SIG-M5 treated with dmso at 0.1 percent for 504 hours (cell line): ENCODE measurements at regions not wholly inside any gene's neighbourhood (a gene's known extent, or its start where the extent isn't known, plus 50 kb on each side); places are given as distances from the start of the nearest gene placed in this dataset.
"Not testable (repeated sequence)": the region's sequence is repeated elsewhere in the genome, so short reads cannot be mapped to it uniquely, and the experiment has no call there.

Experiments
- DNase-seq: peaks from one replicate; lab custom pipeline; 2025; ENCODE audit not compliant: unreplicated experiment; lab: John Stamatoyannopoulos, UW

DNA sequence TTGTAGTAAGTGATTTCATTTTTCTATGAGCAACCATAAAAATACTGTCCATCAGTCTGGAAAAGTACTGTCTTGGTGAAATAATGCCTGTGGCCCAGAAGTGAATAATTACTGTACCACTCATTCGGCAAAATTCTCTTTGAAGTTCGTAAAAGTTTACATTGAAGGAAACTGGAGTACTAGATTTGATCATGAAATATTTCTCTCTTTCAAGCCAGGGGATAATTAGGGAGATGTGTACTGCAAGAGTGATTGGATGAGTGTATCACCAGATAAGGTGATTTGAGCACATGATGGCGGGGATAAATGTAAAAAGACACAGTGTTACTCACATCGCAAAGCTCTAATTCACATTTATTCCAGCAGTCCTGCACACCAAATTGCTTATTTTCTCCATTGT lies 883.2 kb upstream of the PIK3C3 start:
- no peak for DNase-seq

DNA sequence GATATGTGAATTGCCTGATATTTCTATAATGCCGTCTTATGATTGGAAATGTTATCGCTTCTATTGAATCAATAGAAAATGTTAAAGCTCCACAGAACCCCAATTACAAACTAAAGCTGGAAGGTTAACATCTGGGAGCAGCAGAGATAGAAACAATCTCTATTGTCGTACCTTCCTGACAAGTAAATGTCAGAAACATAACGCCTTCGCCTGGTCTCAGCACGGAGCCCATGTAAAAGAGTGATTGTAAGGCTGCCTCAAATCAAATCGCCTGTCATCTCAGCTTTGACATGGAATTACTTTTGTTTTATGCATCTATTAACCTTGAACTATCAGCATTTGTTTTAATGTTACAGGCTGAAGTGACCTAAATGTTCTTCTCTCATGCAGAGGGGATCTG lies 885.9 kb upstream of the PIK3C3 start:
- DNase-seq, result no peak

DNA sequence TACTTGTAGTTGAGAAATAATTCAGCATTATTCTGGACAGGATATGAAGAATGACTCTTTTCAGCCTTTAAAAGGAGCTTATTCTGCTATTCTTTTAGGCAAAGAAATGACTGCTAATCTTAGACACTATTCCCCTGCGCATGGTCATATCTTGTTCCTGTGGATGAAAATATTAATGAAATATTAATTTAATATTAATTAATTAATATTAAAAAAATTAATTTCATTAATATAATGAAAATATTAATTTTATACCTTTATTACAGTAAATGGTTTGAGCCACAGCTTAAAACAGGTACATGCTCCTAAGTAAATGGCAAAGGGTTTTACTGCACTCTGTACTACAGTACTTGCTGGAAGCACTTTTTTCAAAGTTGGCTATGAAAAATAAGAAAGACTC lies 890.1 kb upstream of the PIK3C3 start:
- no peak for DNase-seq

DNA sequence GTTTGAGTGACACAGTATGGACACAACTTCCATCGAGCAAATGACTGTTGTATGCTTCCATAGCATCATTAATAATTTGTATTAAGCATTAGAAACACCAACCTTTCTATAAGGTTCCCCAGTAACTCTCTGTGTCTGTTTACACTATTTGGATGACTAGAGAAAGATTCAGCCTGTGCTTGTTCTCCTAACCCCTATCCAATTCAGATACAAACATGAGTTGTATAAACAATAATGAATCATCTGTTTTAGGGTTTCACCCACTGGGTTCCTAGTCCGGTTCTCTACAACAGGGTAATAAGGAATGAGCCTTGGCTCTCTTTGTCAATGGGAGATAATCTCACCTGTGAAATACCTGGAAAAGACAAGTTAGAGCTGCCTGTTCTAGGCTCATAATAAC lies 894.1 kb upstream of the PIK3C3 start:
- DNase-seq, result no peak

DNA sequence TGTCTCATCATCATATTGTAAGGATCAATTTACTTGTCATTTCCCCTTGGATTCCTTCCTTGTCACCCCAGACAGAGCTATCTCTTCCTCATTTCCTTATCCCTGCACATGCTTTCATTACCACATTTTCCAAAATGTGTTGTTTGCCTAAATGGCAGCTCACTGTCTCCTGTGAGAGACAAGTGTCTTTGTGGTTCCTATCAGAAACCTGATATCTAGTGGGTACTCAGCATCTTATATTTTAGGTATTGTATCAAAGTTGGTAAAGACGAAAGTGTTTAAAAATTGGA lies 896.0 kb upstream of the PIK3C3 start:
- DNase-seq, result no peak

DNA sequence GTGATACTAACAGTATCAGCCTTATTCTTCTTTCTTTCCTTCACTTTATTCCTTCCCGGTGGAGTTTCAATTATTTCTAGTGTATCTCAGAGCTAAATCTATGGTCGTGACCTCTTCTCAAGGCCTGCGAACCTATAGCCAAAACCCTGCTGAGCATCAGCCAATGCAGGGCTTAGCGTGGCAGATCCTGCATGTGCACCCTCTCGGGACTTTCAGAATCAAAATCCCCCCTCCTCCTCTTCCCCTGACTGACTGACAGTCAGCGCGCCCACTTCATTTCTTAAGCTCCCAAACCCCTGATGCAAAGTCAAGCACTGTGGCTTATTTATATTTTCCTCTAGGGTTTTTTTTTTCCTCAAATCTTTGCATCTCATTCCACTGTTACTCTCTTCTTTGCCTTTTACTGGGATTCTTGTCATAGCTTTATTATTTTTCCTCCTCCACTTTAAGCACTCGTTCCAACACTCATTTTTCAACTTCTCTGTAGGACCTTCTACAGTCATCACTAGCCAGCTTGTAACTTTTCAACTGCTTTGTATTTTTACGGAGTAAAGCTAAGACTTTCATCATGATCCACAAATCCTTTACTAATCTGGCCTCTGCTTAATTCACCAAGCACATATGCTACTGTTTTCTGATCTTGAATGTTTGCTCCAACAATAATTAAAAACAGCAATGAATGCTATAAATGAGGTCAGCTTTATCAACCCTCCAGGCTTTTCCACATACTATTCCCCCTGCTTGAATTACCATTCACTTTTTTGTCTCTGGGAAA lies 896.5 kb upstream of the PIK3C3 start:
- DNase-seq, result no peak

DNA sequence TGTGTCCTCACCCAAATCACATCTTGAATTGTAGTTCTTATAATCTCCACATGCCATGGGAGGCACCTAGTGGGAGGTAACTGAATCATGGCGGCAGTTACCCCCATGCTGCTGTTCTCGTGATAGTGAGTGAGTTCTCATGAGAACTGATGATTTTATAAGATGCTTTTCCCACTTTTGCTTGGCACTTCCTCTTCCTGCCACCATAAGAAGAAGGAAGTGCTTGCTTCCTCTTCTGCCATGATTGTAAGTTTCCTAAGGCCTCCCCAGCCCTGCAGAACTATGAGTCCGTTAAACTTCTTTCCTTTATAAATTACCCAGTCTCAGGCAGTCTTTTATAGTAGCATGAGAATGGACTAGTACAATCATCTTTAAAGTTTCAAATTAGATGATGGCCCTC lies 902.4 kb upstream of the PIK3C3 start:
- no peak for DNase-seq

DNA sequence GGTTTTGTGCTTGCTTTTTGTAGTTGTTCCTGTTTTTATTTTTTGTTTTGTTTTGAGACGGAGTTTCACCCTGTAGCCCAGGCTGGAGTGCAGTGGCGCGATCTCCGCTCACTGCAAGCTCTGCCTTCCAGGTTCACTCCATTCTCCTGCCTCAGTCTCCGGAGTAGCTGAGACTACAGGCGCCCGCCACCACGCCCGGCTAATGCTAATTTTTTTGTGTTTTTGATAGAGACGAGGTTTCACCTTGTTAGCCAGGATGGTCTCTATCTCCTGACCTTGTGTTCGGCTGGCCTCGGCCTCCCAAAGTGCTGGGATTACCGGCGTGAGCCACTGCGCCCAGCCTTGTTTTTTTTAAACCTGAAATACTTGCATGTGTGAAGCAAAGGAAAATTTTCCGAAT lies 908.8 kb upstream of the PIK3C3 start:
- not testable (repeated sequence) for DNase-seq

DNA sequence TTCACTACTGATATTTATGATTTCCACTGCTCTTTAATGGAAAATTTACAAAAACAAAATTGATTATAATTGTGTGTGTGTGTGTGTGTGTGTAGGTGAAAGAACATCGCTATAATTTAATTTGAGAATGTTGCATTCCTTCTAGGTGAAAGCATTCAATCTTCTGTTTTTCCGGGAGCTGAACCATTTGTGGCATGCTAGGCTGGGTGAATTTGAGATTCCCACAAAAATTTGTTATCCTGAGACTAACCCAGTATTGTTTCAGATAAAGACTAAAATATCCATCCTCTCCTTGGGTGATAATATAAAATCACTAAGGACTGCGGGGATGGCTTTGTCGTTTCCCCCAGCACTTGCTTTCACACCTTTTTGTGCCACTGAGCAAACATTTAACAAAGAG lies 911.2 kb upstream of the PIK3C3 start:
- no peak for DNase-seq

DNA sequence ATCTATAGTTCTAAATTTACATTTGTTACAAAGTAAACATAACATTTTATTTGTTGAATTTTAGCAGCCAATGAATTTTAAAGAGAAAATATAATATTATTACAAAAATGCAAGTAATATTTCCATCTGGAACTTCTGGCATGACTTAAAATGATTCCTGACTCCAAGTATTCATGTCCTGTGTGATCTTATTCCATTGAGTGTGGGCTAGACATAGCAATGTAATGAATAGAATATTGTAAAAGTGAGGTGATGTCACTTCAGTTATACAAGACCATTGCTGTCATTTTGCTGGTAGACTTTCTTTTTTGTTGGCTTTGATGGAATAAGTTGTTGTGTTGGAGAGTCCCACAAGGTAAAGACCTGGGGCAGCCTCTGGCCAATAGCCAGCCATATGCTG lies 912.2 kb upstream of the PIK3C3 start:
- no peak for DNase-seq

DNA sequence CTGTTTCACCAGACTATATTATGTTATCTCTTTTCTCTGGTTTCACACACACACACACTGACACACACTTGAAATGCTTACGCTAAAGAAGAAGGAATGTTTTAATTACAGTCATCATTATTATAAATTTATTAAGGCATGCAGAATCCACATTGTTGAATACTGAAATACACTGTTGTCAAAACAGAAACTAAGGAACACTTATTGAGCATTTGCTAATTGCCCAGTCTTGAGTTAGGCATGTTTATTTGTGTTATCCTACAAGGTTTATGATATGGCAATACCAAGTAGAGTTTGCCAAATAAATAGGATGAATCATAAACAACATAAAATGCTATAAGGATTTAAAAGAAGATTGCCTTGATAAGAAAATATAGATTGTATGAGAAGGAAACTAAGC lies 917.0 kb upstream of the PIK3C3 start:
- no peak for DNase-seq

DNA sequence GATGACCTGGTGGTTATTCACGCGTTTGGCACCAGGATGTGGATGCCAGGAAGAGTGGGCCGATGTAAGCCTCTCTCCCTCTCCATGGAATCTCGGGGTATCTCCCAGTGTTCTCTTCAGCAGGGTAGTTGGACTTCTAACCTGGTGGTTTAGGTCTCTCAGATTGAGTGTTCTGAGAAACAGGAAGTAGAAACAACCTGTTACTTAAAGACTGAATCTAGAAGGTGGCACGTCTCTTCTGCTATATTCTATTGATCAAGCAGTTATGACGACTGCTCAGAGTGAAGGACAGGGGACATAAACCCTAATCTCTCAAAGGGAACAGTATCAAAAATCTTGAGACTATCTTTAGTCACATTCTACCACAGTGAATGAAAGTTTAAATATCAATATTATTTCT lies 918.7 kb upstream of the PIK3C3 start:
- no peak for DNase-seq

DNA sequence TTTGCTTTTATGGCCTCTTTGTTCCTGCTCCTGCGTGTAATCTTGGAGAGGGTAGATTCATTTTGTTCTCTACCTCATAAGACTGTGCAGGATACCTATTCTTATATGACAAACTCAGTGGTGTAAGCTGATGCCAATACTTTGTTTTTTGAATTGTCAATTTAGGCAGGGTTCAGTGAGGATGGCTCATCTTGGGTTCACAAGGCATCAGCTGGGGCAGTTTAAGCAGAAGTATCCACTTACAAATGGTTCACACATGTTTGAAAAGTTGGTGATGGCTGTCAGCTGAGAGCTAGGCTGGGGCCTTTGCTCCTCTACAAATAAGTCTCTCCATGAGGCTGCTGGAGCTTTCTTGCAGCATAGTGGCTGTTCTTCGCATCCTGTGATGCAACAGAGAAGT lies 920.6 kb upstream of the PIK3C3 start:
- no peak for DNase-seq

DNA sequence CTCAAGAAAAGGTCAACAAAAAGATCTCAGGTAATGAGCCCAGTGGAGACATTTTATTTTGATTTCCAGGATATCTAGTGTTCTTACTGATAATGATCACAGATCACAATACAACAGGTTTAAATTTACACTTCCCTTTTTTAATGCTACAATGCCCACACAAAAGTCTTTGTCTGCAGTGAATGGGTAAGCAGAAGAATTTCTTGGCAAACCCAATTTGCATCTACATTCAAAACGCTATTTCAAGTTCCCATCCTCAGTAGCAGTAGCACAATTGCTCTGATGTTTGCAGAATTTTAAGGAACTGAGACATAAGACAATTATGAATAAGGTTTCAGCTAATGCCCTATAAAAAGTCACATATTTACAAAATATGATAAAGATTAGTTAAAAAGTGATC lies 929.4 kb upstream of the PIK3C3 start:
- DNase-seq, result no peak

DNA sequence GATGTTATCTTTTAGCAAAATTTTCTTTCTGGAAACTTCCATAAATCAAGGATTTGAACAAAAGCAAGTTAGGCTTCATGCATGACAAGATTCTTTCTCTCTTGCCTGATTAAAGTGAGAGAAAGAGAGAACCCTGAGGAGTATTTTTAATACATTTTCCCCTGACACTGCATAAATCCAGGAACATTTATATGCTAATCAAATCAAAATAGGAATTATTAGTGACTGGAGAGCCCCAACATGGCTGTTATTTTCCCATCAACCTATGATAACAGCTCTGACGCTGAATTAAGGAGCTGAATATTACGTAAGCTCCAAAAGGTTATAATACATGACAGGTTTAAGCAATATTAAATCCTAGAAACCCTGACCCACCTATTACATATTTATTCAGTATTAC lies 930.2 kb upstream of the PIK3C3 start:
- no peak for DNase-seq

DNA sequence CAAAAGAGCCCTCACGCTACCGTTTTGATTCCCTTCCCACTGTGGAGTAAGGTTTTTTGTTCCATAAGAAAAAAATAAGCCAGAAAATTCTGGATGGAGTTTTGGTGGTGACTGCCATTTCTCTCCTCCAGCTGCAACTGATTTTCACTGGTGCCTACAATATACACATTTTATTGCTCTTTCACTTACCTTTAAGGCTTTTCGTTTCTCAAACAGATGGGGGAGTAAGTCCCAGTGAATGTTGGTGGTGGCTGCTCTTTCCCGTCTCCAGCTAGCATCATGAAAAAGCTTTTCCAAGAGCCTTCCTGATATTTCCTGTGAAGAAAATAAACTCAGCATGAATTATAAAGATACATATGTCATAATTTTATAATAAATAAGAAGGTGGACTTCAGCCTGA lies 932.5 kb upstream of the PIK3C3 start:
- DNase-seq, result no peak

DNA sequence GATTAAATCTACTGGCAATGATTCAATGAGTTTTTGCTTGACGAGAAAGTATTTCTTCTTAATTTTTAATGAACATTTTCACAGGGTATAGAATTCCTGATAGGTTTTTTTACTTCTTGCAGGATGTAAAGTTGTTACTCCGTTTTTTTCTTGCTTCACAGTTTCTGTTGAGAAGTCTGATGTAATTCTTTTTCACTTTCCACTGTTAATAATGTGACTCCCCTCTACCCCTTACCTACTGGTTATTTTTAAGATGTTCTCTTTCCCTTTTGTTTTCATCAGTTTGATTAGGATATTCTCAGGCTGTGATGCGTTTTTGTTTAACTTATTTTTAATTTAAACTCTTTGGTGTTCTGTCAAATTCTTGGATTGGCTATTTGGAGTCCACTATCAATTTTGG lies 933.9 kb upstream of the PIK3C3 start:
- no peak for DNase-seq

DNA sequence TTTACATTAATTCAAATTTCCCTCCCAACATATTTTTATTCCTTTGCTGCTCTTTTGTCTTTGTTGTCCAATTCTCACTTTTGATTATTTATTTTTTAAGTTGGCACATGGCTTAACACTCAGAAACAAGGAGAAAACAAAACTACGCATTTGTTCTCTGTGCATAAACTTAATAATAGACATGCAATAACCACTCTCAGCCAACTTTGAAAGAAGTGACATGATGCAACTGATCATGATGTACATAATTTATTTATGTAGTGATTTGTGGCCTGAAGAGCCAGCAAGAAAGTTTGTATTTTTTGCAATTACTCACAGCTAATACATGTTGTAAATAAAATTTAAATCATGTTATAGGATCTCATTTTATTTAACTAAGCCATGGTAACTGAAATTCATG lies 942.8 kb upstream of the PIK3C3 start:
- no peak for DNase-seq

DNA sequence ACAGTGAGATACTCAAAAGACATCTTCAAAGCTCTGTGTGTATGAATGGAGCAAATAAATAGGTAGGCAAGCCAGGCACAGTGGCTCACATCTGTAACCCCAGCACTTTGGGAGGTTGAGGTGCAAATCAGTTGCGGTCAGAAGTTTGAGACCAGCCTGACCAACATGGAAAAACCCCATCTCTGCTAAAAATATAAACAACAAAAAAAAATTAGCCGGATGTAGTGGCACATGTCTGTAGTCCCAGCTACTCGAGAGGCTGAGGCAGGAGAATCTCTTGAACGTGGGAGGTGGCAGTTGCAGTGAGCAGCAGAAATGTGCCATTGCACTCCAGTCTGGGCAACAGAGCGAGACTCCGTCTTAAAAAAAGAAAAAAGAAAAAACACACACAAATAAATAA lies 945.1 kb upstream of the PIK3C3 start:
- DNase-seq, result no peak

DNA sequence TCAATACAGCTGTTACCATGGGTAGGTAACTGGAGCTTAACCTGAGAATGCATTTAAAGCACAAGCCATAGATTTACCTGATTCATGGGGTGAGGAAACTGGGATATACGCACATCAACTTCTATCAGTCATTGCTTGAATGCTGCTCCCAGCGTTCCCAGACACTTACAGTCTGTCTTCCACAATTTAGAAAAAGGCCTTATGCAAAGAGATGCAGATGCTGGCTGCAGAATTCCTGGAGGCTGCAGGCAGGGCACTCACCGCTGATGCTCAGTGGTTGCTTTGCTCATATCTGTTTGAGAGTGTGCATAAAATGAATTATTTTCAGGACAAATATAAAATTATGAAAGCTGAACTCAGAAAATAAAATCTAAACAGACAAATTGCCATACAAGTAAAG lies 950.7 kb upstream of the PIK3C3 start:
- DNase-seq, result no peak

DNA sequence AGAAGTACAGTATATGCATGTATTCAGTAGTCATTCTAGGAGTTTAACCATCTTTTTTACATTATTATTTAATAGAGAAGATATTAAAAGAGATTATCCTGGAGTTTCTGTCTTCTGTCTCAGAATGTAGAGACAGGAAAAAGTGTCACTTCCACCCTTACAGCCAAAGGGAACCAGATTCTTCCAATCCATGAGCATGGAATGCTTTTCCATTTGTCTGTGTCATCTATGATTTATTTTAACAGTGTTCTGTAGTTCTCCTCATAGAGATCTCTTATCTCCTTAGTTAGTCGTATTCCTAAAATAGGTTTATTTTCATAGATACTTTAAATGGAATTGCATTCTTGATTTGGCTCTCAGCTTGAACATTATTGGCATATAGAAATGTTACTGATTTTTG lies 959.5 kb upstream of the PIK3C3 start:
- no peak for DNase-seq

DNA sequence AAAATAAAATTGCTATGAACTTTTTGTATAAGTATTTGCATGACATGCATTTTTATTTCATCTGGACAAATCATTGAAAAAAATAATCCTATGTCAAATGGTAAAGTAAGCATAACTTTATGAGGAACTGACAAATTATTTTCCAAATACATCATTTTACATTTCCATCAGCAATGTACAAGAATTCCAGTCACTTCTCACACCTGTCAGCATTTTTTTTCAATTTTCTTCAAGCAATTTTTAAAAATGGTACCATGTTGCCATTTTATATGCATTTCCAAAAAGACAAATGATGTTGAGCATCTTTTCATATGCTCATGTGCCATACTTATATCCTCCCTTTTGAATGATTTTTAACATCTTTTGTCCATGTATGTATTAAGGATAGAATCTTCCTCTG lies 961.7 kb upstream of the PIK3C3 start:
- DNase-seq, result no peak

DNA sequence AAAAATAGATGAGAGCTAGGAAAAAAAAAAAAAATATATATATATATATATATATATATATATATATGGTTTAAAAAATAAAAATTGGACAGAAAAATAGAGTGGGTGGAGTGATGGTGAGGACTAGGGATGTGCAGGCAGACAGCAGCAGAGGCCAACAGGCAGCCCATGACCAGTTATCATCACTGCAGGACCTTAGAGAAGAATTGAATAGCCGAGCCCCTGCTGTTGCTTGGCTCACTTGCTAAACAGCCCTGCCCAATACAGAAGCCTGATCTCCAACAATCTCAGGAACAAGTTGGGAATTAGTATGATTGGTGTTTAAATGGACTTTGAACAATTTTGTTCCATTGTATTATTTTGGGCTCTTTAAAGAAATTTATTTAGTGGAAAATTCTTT lies 967.5 kb upstream of the PIK3C3 start:
- no peak for DNase-seq

DNA sequence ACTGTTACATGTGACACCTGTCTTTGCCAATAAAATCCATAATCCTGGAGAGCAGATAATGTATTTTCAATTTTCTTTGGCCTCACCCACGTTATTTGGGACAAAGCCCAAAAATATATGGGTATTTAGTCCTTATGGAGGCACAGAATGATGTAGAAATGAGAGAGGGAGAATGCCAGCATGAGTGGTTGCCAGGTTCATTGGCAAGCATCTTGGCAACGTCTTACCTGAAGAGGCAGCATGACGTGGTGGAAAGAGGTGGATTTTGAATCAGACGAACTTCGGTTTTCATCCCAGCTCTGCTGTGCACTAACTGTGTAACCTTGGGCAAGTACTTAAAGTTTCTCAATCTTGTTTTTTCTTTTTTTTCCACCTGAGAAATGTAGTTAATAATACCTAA lies 969.6 kb upstream of the PIK3C3 start:
- no peak for DNase-seq
